ENCODE measurements at regions not wholly inside any gene's neighbourhood (a gene's known extent, or its start where the extent isn't known, plus 50 kb on each side); places are given as distances from the start of the nearest gene placed in this dataset.

GRCh38 chr4:116752027-116752426, 333.3 kb downstream of the TRAM1L1 start:
- Histone ChIP-seq H3K27ac (ENCODE audit: low read depth in 1 of 2, low read length in 2 of 2) (no peak overlapping the region), H3K36me3 (replicated peaks in 1 of 2; ENCODE audit: control insufficient read depth in 1 of 2, insufficient read depth in 2 of 2, low read length in 2 of 2) (no peaks in the 10 kb centered on the region), H2AFZ (ENCODE audit: insufficient read depth, low read depth, low read length, poor library complexity, severe bottlenecking) (no peak overlapping the region), H3K79me2 (ENCODE audit: insufficient read depth, low read length) (no peaks in the 10 kb centered on the region), H3K9me3 (replicated peaks in 1 of 2; ENCODE audit: control insufficient read depth in 1 of 2, insufficient read depth in 1 of 2, low read length in 2 of 2) (no peaks in the 10 kb centered on the region), H3K27me3 (ENCODE audit: control insufficient read depth in 2 of 2, insufficient read depth in 2 of 2, low read length in 2 of 2) (no peaks in the 10 kb centered on the region), H3K4me1 (ENCODE audit: control insufficient read depth in 1 of 2, insufficient read depth in 2 of 2, low read length in 2 of 2) (no peaks in the 10 kb centered on the region), H3K9ac (ENCODE audit: insufficient read depth, low read length, poor library complexity, severe bottlenecking) (no peak overlapping the region), H3K4me3 (replicated peaks in 1 of 3; ENCODE audit: low read depth in 2 of 3, low read length in 3 of 3) (no peak overlapping the region), H3K4me2 (replicated peaks; ENCODE audit: extremely low read depth, low read length, poor library complexity, severe bottlenecking) (no peak overlapping the region), H4K20me1 (ENCODE audit: insufficient read depth, low read length) (no peaks in the 10 kb centered on the region)
- Mint-ChIP-seq H3K27me3 (ENCODE audit: low read depth in 3 of 3) (peaks cover 0 to 2% (median 0%) of the 10 kb centered on the region in 3 donors), H3K4me3 (no peak overlapping the region), H3K36me3 (no peaks in the 10 kb centered on the region), H3K27ac (no peak overlapping the region), H3K4me1 (no peaks in the 10 kb centered on the region), H3K9me3 (peaks cover 0 to 2% (median 2%) of the 10 kb centered on the region in 7 donors)
- WGBS (ENCODE audit: insufficient coverage) = no CpG with 5 or more reads among the region's 2 CpGs
- no peak for DNase-seq
- TF ChIP-seq CTCF (IDR thresholded peaks at IDR 0.05) = no peak
- intact Hi-C loops (cut with micrococcal nuclease) = no loop called here

GRCh38 chr4:116736756-116737155, 348.6 kb downstream of the TRAM1L1 start:
- Mint-ChIP-seq H3K4me3 (no peak overlapping the region), H3K9me3 (peaks cover 0 to 4% (median 0%) of the 10 kb centered on the region in 7 donors), H3K36me3 (no peaks in the 10 kb centered on the region), H3K4me1 (no peaks in the 10 kb centered on the region), H3K27me3 (ENCODE audit: low read depth in 3 of 3) (no peaks in the 10 kb centered on the region), H3K27ac (no peak overlapping the region)
- Histone ChIP-seq H3K4me1 (ENCODE audit: control insufficient read depth in 1 of 2, insufficient read depth in 2 of 2, low read length in 2 of 2) (no peaks in the 10 kb centered on the region), H2AFZ (ENCODE audit: insufficient read depth, low read depth, low read length, poor library complexity, severe bottlenecking) (no peak overlapping the region), H3K36me3 (replicated peaks in 1 of 2; ENCODE audit: control insufficient read depth in 1 of 2, insufficient read depth in 2 of 2, low read length in 2 of 2) (no peaks in the 10 kb centered on the region), H3K4me2 (replicated peaks; ENCODE audit: extremely low read depth, low read length, poor library complexity, severe bottlenecking) (no peak overlapping the region), H3K79me2 (ENCODE audit: insufficient read depth, low read length) (no peaks in the 10 kb centered on the region), H3K4me3 (replicated peaks in 1 of 3; ENCODE audit: low read depth in 2 of 3, low read length in 3 of 3) (no peak overlapping the region), H3K9ac (ENCODE audit: insufficient read depth, low read length, poor library complexity, severe bottlenecking) (no peak overlapping the region), H3K27ac (ENCODE audit: low read depth in 1 of 2, low read length in 2 of 2) (no peak overlapping the region), H4K20me1 (ENCODE audit: insufficient read depth, low read length) (no peaks in the 10 kb centered on the region), H3K9me3 (replicated peaks in 1 of 2; ENCODE audit: control insufficient read depth in 1 of 2, insufficient read depth in 1 of 2, low read length in 2 of 2) (no peaks in the 10 kb centered on the region), H3K27me3 (ENCODE audit: control insufficient read depth in 2 of 2, insufficient read depth in 2 of 2, low read length in 2 of 2) (no peaks in the 10 kb centered on the region)
- intact Hi-C loops (cut with micrococcal nuclease) = no loop called here
- no peak for TF ChIP-seq CTCF (IDR thresholded peaks at IDR 0.05)
- DNase-seq = no peak
- WGBS (ENCODE audit: insufficient coverage) = no CpG with 5 or more reads among the region's 1 CpG

Measured in CD14-positive monocyte (primary cell).